ENCODE measurements at regions not wholly inside any gene's neighbourhood (a gene's known extent, or its start where the extent isn't known, plus 50 kb on each side); places are given as distances from the start of the nearest gene placed in this dataset.
A peak's percentile ranks its signal among the peaks of the same experiment; 100 is the strongest.

DNA sequence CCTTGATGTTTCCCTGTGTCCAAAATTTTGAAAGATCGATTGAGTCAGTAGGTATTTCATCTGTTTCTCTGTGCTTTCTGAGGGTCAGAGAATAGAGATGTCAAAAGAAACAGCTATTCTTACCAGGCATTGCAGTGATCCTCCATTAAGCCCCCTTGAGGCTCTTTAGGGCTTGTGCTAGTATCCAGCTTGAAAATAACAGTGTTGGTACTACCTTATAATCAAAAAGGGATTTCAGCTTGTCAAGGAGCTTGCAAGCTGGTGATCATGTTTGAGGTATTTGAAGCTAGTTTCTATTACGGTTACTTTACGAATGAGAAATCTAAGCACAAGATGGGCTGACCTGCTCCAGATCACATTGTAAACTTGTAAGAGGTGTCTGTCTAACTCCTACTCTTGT, 103.4 kb downstream of the EDEM1 start:
- DNase-seq (ENCODE audit: low read depth), result no peak
- TF ChIP-seq, protein P1, sequence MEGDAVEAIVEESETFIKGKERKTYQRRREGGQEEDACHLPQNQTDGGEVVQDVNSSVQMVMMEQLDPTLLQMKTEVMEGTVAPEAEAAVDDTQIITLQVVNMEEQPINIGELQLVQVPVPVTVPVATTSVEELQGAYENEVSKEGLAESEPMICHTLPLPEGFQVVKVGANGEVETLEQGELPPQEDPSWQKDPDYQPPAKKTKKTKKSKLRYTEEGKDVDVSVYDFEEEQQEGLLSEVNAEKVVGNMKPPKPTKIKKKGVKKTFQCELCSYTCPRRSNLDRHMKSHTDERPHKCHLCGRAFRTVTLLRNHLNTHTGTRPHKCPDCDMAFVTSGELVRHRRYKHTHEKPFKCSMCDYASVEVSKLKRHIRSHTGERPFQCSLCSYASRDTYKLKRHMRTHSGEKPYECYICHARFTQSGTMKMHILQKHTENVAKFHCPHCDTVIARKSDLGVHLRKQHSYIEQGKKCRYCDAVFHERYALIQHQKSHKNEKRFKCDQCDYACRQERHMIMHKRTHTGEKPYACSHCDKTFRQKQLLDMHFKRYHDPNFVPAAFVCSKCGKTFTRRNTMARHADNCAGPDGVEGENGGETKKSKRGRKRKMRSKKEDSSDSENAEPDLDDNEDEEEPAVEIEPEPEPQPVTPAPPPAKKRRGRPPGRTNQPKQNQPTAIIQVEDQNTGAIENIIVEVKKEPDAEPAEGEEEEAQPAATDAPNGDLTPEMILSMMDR (IDR thresholded peaks at IDR 0.05; ENCODE audit: insufficient read depth, low read depth, low read length), result no peak
- ChIA-PET POLR2A (no interaction called here), CTCF (interaction anchor here (1.7 kb wide), 1 partner anchor 10 kb away, joined by 3 read pairs; no protein-coding TSS in a partner anchor)
- Histone ChIP-seq H3K27me3 (ENCODE audit: control insufficient read depth, insufficient read depth, low read length) (no peaks in the 10 kb centered on the region), H3K4me3 (ENCODE audit: low read depth, low read length) (no peak overlapping the region), H3K36me3 (ENCODE audit: control insufficient read depth, insufficient read depth, low read length) (no peaks in the 10 kb centered on the region)

DNA sequence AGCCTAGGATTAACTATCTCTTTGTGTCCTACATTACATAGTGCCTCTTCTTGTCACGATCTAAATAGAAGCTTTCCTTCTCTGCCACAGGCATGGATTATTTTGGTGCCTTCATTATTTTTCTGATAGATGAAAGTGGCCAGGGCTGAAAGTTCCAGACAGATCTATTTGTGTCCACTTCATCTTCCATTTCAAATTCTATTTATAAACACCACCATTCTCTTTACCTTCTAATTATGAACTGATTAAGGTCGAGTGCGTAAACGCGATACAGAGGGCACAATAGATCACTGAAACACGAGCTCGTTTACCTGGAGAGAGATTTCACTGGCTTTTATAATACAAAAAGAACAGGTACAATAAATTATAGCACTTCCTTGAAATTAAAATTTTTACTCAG, 105.0 kb downstream of the EDEM1 start:
- DNase-seq (ENCODE audit: low read depth), result no peak
- TF ChIP-seq, protein P1 (IDR thresholded peaks at IDR 0.05; ENCODE audit: insufficient read depth, low read depth, low read length), result no peak
- H3K4me3 ChIP-seq (ENCODE audit: low read depth, low read length), result no peak overlapping the region
- no peaks in the 10 kb centered on the region for H3K36me3 ChIP-seq (ENCODE audit: control insufficient read depth, insufficient read depth, low read length)
- no peaks in the 10 kb centered on the region for H3K27me3 ChIP-seq (ENCODE audit: control insufficient read depth, insufficient read depth, low read length)
- POLR2A ChIA-PET, result no interaction called here
- CTCF ChIA-PET, result interaction anchor here (1.7 kb wide), 1 partner anchor 13 kb away, joined by 8 read pairs; no protein-coding TSS in a partner anchor

DNA sequence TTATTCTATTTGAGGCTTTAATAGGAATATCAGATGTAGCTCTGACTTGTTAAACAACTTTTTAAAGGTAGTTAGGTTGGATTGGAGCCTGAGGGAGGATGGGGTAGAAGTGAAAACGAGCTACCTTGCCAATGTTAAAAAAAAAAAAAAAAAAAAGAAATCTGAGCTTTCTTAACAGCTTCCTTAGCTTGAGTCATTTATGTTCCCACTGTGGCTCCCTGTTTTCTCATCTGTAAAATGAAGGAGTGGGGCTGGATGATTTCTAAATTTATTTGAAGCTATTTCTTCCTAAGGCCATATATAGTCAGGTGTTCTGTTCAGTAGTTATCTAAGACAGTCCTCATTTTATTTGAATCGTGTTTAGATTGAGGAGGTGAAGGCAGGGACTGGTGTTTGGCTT, 105.7 kb downstream of the EDEM1 start:
- TF ChIP-seq, protein P1 (IDR thresholded peaks at IDR 0.05; ENCODE audit: insufficient read depth, low read depth, low read length), result no peak
- H3K36me3 ChIP-seq (ENCODE audit: control insufficient read depth, insufficient read depth, low read length), result no peaks in the 10 kb centered on the region
- no peaks in the 10 kb centered on the region for H3K27me3 ChIP-seq (ENCODE audit: control insufficient read depth, insufficient read depth, low read length)
- no peak overlapping the region for H3K4me3 ChIP-seq (ENCODE audit: low read depth, low read length)
- DNase-seq (ENCODE audit: low read depth), result no peak
- CTCF ChIA-PET, result interaction anchor here (1.7 kb wide), 1 partner anchor 13 kb away, joined by 8 read pairs; no protein-coding TSS in a partner anchor
- POLR2A ChIA-PET, result interaction anchor here (0.6 kb wide), 1 partner anchor 21 kb away, joined by 3 read pairs; no protein-coding TSS in a partner anchor

DNA sequence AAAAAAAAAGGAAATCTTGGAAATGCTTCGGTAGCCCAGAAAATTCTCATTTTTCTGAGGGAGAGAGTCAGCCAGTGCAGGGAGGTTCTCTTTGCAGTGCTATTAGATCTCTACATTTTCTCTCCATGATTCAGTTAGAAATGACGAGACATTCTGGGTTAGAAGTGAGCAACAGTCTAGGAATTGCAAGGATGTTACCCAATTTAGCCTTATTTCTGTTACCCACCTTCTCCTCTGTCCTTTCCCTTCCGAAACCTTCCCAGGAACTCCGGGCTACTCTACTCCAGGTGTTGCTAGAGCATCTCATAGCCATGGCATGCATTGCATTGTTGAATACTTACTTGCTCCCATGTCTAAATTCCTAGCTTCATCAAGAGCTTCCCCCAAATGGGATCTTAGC, 106.8 kb downstream of the EDEM1 start:
- CTCF ChIA-PET, result interaction anchor here (1.1 kb wide), 1 partner anchor 12 kb away, joined by 3 read pairs; no protein-coding TSS in a partner anchor

DNA sequence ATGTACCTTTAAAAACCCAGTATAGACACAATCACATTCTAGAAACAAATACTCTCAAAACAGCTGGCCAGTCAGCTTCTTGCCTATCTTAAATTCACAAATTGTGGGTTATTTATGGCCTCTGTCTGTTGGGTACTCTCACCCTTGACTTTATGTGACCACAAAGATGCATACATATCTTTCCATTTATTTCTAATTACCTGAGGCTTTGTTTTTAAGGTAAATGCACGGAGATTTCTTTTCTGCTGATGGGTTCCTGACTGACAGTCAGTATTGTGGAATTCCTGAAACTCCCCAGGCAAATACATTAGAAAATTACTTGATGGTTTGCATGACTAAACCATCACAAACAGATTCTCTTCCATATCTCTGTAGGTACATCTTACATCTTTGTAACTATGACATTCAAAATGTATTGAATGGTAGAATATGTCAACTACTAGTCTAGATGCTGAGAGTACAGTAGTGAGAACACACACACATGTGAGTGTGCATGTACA, 107.7 kb downstream of the EDEM1 start:
- DNase-seq (ENCODE audit: low read depth), result no peak
- POLR2A ChIA-PET, result no interaction called here
- TF ChIP-seq, protein P1 (IDR thresholded peaks at IDR 0.05; ENCODE audit: insufficient read depth, low read depth, low read length), result no peak
- CTCF ChIA-PET, result interaction anchor here (1.1 kb wide), 1 partner anchor 11 kb away, joined by 3 read pairs; no protein-coding TSS in a partner anchor
- Histone ChIP-seq H3K27me3 (ENCODE audit: control insufficient read depth, insufficient read depth, low read length) (no peaks in the 10 kb centered on the region), H3K4me3 (ENCODE audit: low read depth, low read length) (no peak overlapping the region), H3K36me3 (ENCODE audit: control insufficient read depth, insufficient read depth, low read length) (no peaks in the 10 kb centered on the region)

More for the DNA sequence above, 106.8 kb downstream of the EDEM1 start:
- TF ChIP-seq, protein P1 (IDR thresholded peaks at IDR 0.05; ENCODE audit: insufficient read depth, low read depth, low read length), result no peak
- POLR2A ChIA-PET, result no interaction called here
- Histone ChIP-seq H3K36me3 (ENCODE audit: control insufficient read depth, insufficient read depth, low read length) (no peaks in the 10 kb centered on the region), H3K27me3 (ENCODE audit: control insufficient read depth, insufficient read depth, low read length) (no peaks in the 10 kb centered on the region), H3K4me3 (ENCODE audit: low read depth, low read length) (no peak overlapping the region)
- DNase-seq (ENCODE audit: low read depth), result peak; percentile 37

Data from BJ (cell line).